ENCODE measurements at regions not wholly inside any gene's neighbourhood (a gene's known extent, or its start where the extent isn't known, plus 50 kb on each side); places are given as distances from the start of the nearest gene placed in this dataset.

DNA sequence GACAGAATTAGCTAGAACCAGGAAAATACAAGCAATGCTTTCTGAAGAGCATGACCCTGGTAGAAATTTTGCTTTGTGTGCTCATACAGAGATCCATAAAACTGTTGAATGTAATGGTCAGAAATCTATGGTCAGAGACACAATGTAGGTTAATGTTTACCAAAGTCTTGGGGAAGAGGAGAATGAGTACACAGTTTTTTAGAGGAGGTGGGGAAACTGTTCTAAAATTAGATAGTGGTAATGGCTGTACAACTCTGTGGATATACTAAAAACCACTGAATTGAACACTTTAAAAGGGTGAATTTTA lies 109.5 kb upstream of the ARHGAP5 start:
- Histone ChIP-seq H3K36me3 (ENCODE audit: insufficient read depth, low read length) (no peaks in the 10 kb centered on the region), H3K4me1 (ENCODE audit: control insufficient read depth, insufficient read depth, low read length) (peaks cover 18% of the 10 kb centered on the region), H3K4me3 (ENCODE audit: low read length) (no peak overlapping the region), H3K27me3 (ENCODE audit: control insufficient read depth, insufficient read depth, low read length) (no peaks in the 10 kb centered on the region), H3K4me2 (ENCODE audit: low read length) (no peak overlapping the region), H3K9me3 (replicated peaks; ENCODE audit: low read length) (no peaks in the 10 kb centered on the region), H3K9ac (ENCODE audit: low read depth, low read length) (no peak overlapping the region)

GRCh38 chr14:31968107-31968810 lies 108.8 kb upstream of the ARHGAP5 start:
- H3K4me2 ChIP-seq (ENCODE audit: low read length) = no peak overlapping the region
- peaks cover 18% of the 10 kb centered on the region for H3K4me1 ChIP-seq (ENCODE audit: control insufficient read depth, insufficient read depth, low read length)
- no peak overlapping the region for H3K9ac ChIP-seq (ENCODE audit: low read depth, low read length)
- no peak overlapping the region for H3K4me3 ChIP-seq (ENCODE audit: low read length)
- no peaks in the 10 kb centered on the region for H3K36me3 ChIP-seq (ENCODE audit: insufficient read depth, low read length)
- H3K27me3 ChIP-seq (ENCODE audit: control insufficient read depth, insufficient read depth, low read length) = no peaks in the 10 kb centered on the region
- no peaks in the 10 kb centered on the region for H3K9me3 ChIP-seq (replicated peaks; ENCODE audit: low read length)

DNA sequence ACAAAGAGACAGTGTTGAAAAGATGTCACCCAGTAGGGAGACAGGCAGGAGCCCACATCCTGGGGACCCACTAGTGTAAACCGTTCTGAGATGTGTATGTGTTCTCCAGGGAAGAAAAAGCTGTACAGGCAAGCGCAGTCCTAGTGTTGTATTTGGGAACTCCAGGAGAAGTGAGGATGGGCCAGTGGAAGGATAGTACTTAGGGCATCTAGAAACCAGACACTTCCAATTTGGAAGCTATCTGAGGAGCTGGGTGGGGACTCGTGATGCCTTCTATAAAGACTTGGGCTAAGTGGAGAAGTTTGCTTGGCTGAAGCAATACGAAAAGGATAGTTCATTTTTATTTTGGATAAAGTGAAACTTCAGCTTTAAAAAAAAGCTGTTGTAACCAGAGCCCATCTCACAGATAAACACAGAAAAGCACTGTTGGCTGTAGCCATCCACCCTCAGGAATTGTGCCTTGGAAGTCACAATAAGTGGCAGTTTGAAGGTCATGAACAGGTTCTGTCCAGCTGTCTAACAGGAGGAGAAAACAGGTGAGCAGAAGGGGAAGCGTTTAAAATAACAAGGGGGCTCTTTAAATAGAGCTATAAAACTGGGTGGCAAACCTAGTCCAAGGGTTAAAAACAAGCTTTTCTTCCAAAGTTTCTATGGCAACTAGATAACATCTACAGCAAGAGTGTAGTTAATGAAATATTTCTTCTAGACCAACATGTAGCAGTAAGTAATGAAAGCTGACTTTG lies 108.0 kb upstream of the ARHGAP5 start:
- Histone ChIP-seq H3K4me3 (ENCODE audit: low read length) (no peak overlapping the region), H3K4me1 (ENCODE audit: control insufficient read depth, insufficient read depth, low read length) (peaks cover 18% of the 10 kb centered on the region), H3K27me3 (ENCODE audit: control insufficient read depth, insufficient read depth, low read length) (no peaks in the 10 kb centered on the region), H3K4me2 (ENCODE audit: low read length) (no peak overlapping the region), H3K9me3 (replicated peaks; ENCODE audit: low read length) (no peaks in the 10 kb centered on the region), H3K9ac (ENCODE audit: low read depth, low read length) (no peak overlapping the region), H3K36me3 (ENCODE audit: insufficient read depth, low read length) (no peaks in the 10 kb centered on the region)

- Histone ChIP-seq H3K4me3 (ENCODE audit: low read length) (no peak overlapping the region), H3K4me1 (ENCODE audit: control insufficient read depth, insufficient read depth, low read length) (peaks cover 18% of the 10 kb centered on the region), H3K27me3 (ENCODE audit: control insufficient read depth, insufficient read depth, low read length) (no peaks in the 10 kb centered on the region), H3K9me3 (replicated peaks; ENCODE audit: low read length) (no peaks in the 10 kb centered on the region), H3K4me2 (ENCODE audit: low read length) (no peak overlapping the region), H3K36me3 (ENCODE audit: insufficient read depth, low read length) (no peaks in the 10 kb centered on the region), H3K9ac (ENCODE audit: low read depth, low read length) (no peak overlapping the region)
Measured at GRCh38 chr14:31969699-31970240, 107.3 kb upstream of the ARHGAP5 start.

- Histone ChIP-seq H3K9ac (ENCODE audit: low read depth, low read length) (no peak overlapping the region), H3K4me2 (ENCODE audit: low read length) (no peak overlapping the region), H3K9me3 (replicated peaks; ENCODE audit: low read length) (no peaks in the 10 kb centered on the region), H3K4me1 (ENCODE audit: control insufficient read depth, insufficient read depth, low read length) (peaks cover 8% of the 10 kb centered on the region), H3K27me3 (ENCODE audit: control insufficient read depth, insufficient read depth, low read length) (no peaks in the 10 kb centered on the region), H3K36me3 (ENCODE audit: insufficient read depth, low read length) (no peaks in the 10 kb centered on the region), H3K4me3 (ENCODE audit: low read length) (no peak overlapping the region)
Measured at GRCh38 chr14:31970744-31971143, 106.4 kb upstream of the ARHGAP5 start.

DNA sequence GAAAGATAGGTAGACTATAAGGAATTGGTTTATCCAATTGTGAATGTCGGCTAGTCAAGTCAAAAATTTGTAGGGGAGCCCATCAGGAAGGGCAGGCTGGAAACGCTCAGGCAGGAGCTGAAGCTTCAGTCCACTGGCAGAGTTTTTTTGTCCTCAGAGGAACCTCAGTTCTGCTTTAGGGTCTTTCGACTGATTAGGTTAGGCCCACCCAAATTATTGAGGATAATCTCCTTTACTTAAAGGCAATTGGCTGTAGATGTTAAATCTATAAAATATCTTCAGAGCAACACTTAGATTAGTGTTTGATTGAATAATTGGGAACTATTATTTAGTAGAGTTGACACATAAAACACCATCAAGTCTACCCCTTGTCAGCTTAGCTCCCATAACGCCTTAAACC lies 105.5 kb upstream of the ARHGAP5 start:
- H3K4me2 ChIP-seq (ENCODE audit: low read length) = no peak overlapping the region
- H3K4me3 ChIP-seq (ENCODE audit: low read length) = no peak overlapping the region
- no peaks in the 10 kb centered on the region for H3K9me3 ChIP-seq (replicated peaks; ENCODE audit: low read length)
- H3K27me3 ChIP-seq (ENCODE audit: control insufficient read depth, insufficient read depth, low read length) = no peaks in the 10 kb centered on the region
- no peak overlapping the region for H3K9ac ChIP-seq (ENCODE audit: low read depth, low read length)
- H3K36me3 ChIP-seq (ENCODE audit: insufficient read depth, low read length) = no peaks in the 10 kb centered on the region
- H3K4me1 ChIP-seq (ENCODE audit: control insufficient read depth, insufficient read depth, low read length) = peaks cover 3% of the 10 kb centered on the region

GRCh38 chr14:31977001-31977556 lies 100.0 kb upstream of the ARHGAP5 start:
- Histone ChIP-seq H3K4me1 (ENCODE audit: control insufficient read depth, insufficient read depth, low read length) (no peaks in the 10 kb centered on the region), H3K9me3 (replicated peaks; ENCODE audit: low read length) (no peaks in the 10 kb centered on the region), H3K27me3 (ENCODE audit: control insufficient read depth, insufficient read depth, low read length) (no peaks in the 10 kb centered on the region), H3K4me2 (ENCODE audit: low read length) (no peak overlapping the region), H3K9ac (ENCODE audit: low read depth, low read length) (no peak overlapping the region), H3K4me3 (ENCODE audit: low read length) (no peak overlapping the region), H3K36me3 (ENCODE audit: insufficient read depth, low read length) (no peaks in the 10 kb centered on the region)

GRCh38 chr14:31978423-31978822 lies 98.7 kb upstream of the ARHGAP5 start:
- no peak overlapping the region for H3K9ac ChIP-seq (ENCODE audit: low read depth, low read length)
- H3K4me3 ChIP-seq (ENCODE audit: low read length) = no peak overlapping the region
- no peak overlapping the region for H3K4me2 ChIP-seq (ENCODE audit: low read length)
- no peaks in the 10 kb centered on the region for H3K4me1 ChIP-seq (ENCODE audit: control insufficient read depth, insufficient read depth, low read length)
- no peaks in the 10 kb centered on the region for H3K9me3 ChIP-seq (replicated peaks; ENCODE audit: low read length)
- H3K27me3 ChIP-seq (ENCODE audit: control insufficient read depth, insufficient read depth, low read length) = no peaks in the 10 kb centered on the region
- no peaks in the 10 kb centered on the region for H3K36me3 ChIP-seq (ENCODE audit: insufficient read depth, low read length)

- H3K9ac ChIP-seq (ENCODE audit: low read depth, low read length) = no peak overlapping the region
- H3K27me3 ChIP-seq (ENCODE audit: control insufficient read depth, insufficient read depth, low read length) = no peaks in the 10 kb centered on the region
- no peaks in the 10 kb centered on the region for H3K9me3 ChIP-seq (replicated peaks; ENCODE audit: low read length)
- H3K36me3 ChIP-seq (ENCODE audit: insufficient read depth, low read length) = no peaks in the 10 kb centered on the region
- H3K4me3 ChIP-seq (ENCODE audit: low read length) = no peak overlapping the region
- H3K4me2 ChIP-seq (ENCODE audit: low read length) = no peak overlapping the region
- H3K4me1 ChIP-seq (ENCODE audit: control insufficient read depth, insufficient read depth, low read length) = no peaks in the 10 kb centered on the region
Measured at GRCh38 chr14:31982642-31983041, 94.5 kb upstream of the ARHGAP5 start.

DNA sequence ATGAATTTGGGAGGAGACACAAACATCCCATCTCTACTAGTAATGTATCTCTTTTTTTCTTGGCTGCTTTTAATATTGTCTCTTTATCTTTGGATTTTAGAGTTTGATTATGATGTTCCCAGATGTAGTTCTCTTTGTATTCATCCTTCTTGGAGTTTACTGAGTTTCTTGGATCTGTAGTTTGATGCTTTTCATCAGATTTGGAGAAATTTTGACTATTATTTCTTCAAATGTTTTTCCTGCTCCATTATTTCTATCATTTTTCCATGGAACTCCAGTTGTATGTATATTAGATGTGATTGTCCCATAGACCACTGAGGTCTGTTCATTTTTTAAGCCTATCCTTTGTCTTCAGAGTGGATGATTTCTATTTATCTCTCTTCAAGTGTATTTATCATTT lies 90.7 kb upstream of the ARHGAP5 start:
- no peak overlapping the region for H3K9ac ChIP-seq (ENCODE audit: low read depth, low read length)
- no peaks in the 10 kb centered on the region for H3K27me3 ChIP-seq (ENCODE audit: control insufficient read depth, insufficient read depth, low read length)
- H3K36me3 ChIP-seq (ENCODE audit: insufficient read depth, low read length) = no peaks in the 10 kb centered on the region
- no peak overlapping the region for H3K4me2 ChIP-seq (ENCODE audit: low read length)
- H3K9me3 ChIP-seq (replicated peaks; ENCODE audit: low read length) = no peaks in the 10 kb centered on the region
- H3K4me1 ChIP-seq (ENCODE audit: control insufficient read depth, insufficient read depth, low read length) = peaks cover 12% of the 10 kb centered on the region
- H3K4me3 ChIP-seq (ENCODE audit: low read length) = no peak overlapping the region

DNA sequence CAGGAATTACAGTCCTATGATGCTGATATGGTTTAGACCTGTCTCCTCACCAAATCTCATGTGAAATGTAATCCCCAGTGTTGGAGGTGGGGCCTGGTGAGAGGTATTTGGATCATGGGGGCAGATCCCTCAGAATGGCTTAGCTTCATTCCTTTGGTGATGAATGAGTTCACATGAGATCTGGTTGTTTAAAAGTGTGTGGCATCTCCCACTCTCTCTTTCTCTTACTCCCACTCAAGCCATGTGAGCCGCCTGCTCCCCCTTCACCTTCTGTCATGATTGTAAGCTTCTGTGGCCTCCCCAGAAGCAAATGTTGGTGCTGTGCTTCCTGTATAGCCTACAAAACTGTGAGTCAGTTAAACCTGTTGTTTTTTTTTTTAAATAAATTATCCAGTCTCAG lies 89.4 kb upstream of the ARHGAP5 start:
- Histone ChIP-seq H3K4me1 (ENCODE audit: control insufficient read depth, insufficient read depth, low read length) (peaks cover 25% of the 10 kb centered on the region), H3K9ac (ENCODE audit: low read depth, low read length) (no peak overlapping the region), H3K36me3 (ENCODE audit: insufficient read depth, low read length) (no peaks in the 10 kb centered on the region), H3K4me2 (ENCODE audit: low read length) (no peak overlapping the region), H3K4me3 (ENCODE audit: low read length) (no peak overlapping the region), H3K27me3 (ENCODE audit: control insufficient read depth, insufficient read depth, low read length) (no peaks in the 10 kb centered on the region), H3K9me3 (replicated peaks; ENCODE audit: low read length) (no peaks in the 10 kb centered on the region)

Measured in skeletal muscle satellite cell (primary cell).